GM21529 (cell line): ENCODE measurements at regions not wholly inside any gene's neighbourhood (a gene's known extent, or its start where the extent isn't known, plus 50 kb on each side); places are given as distances from the start of the nearest gene placed in this dataset.
"Not testable (repeated sequence)": the region's sequence is repeated elsewhere in the genome, so short reads cannot be mapped to it uniquely, and the experiment has no call there.

Experiments
- ATAC-seq: cut with Tn5 transposase; IDR thresholded peaks from one replicate; pipeline ENCODE4 v1.9.1; 2021; ENCODE audit not compliant: unreplicated experiment

DNA sequence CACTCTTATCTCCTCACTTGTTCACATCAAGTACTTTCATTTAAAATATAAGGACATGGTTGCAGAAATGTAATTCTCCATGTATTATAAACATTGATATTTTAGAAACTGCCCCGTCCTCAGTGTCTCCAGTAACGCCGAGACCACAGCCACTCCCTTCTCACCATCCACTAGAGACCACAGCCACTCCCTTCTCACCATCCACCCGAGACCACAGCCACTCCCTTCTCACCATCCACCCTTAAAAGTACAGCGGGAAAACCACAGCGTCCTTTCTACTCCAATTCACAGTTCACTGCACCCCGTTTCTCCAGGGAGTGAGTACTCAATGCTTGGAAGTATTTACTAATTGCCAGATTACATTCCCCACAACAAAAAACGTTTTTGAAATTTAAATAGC lies 1452.2 kb upstream of the ACVR2A start:
- ATAC-seq: no peak

DNA sequence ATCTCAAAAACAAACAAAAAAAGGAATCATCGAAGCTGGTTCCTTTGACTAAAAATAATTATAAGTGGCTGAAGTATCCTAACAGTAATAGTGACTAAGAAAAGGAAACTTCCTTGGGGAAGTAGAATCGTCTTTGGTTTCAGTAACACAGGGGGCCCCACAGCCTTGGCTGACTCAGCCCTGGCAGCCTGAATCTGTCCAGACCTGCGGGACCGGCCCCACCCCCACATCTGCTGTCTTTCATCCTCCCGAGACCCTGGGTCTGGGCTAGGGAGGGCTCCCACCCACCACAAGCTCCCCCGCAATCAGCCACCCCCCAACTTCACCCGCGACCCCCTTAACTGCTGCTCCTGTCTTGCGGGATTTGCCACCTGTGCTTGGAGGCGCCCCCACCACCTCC lies 1452.6 kb upstream of the ACVR2A start:
- no peak for ATAC-seq

DNA sequence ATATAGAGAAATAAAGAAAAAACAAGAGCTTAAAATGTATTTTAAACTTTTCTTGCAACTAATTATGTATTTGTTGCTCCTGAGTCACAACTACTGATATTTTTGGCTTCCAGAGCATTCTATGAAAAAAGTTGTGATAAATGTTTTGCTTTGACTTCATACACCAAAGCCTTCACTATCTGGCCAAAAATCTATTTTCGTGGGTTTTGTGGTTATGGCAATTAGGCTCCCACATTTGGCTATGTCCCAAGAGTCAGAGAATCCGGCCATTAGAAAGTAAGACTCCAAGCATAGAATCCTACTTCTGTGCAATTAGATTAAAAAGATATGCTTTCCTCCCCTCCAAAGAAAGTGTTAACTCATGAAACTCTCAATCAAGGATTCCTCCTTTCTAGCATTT lies 1456.1 kb upstream of the ACVR2A start:
- ATAC-seq: no peak

DNA sequence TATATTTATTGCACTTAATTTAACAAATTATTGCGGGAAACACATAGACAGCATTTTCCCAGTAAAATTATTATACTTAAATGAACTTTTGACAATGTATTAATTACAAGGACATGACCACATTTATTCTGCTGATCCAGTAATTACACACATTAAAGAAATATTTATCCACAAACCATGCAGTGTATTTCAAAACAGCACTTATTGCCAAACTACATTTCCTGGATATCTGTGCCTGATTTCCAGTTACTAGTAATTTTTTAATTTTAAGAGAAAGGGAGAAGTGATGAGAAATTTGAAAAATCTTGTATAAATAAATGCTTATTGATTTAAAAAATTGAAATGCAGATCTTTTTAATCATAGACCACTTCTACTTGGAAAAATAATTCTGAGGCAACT lies 1458.7 kb upstream of the ACVR2A start:
- ATAC-seq: no peak

DNA sequence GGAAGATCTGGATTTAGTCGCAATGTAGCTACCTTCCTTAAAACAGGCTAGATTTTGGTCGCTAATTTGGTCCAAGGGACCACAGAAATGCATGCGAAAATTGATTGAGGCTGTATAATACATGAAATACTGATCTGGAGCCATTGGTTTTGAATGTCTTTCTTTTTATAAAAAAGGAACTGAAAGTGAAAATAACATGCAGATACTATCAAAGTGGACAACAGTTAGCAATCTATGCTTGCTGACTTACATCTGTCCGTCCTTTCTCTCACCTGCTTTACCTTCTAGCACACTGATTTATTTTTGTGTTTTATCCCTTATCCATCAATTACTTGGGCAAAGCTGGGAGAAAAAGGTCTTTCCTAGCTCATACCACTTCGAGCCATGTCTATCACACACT lies 1459.8 kb upstream of the ACVR2A start:
- ATAC-seq: no peak

DNA sequence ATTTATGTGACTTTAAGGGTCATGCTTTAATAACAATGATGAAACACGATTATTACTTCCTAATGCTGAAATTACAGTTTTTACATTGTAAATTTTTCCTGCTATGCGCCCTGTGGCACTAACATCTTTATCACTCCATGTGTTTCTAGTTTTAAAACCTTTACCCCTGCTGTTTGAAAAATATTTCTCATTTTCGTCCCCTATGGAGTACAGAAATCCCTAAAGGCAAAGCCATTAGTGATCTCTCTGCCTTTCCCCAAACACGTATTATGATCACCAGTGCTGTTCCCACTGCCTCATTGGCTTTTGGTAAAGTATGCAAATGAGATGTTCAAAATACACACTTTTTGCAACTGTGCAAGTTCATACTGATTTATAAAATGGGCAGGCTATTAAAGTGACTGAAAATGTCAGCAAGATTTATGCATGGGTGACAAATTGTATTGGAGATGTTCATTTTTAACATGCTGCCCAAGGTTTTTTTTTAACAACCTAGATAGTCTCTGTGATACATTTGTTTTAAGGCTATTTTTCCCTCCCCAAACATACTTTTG lies 1468.2 kb upstream of the ACVR2A start:
- no peak for ATAC-seq

DNA sequence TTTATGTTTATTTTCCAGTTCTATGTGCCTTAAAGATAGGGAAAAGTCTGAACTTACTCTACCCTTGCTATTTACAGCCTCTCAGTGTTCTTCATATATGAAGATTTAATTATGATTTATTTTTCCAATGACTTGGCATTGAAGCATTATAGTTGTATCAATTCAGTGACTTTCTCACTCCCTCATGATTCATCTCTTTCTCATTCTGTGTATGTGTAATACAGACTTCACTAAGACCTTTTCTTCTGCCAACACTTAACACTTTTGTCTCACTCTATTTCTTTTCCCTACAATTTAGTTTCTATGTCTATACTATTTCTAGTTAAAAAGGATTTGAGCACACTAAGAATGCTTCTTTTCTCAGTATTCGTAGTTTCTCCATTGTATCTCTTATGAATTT lies 1470.3 kb upstream of the ACVR2A start:
- no peak for ATAC-seq

DNA sequence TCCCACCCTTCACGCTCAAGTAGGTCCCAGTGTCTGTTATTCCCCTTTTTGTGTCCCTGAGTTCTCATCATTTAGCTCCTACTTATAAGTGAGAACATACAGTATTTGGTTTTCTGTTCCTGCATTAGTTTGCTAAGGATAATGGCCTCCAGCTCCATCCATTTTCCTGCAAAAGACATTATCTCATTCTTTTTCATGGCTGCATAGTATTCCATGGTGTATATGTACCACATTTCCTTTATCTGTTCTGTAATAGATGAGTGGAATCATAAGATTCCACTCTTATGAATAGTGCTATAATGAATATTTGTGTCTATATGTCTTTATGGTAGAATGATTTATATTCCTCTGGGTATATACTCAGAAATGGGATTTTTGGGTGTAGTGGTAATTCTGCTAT lies 1473.5 kb upstream of the ACVR2A start:
- not testable (repeated sequence) for ATAC-seq

DNA sequence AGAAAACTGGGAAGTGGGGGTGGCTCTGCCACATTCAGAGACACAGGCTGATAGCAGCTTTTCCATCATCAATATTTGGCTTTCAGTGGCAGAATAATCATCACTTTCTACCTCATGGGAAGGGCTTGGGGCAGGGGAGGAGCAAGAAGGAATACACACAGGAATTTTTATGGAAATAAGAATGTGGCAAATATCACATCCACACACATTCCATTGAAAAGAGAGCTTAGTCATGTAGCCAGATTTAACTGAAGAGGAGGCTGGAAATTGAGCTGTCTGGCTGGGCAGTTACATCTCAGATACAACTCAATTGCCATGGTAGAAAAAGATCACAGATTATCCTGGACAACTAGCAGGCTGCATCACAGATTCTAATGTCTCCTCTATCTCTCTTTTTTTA lies 1474.0 kb upstream of the ACVR2A start:
- no peak for ATAC-seq

DNA sequence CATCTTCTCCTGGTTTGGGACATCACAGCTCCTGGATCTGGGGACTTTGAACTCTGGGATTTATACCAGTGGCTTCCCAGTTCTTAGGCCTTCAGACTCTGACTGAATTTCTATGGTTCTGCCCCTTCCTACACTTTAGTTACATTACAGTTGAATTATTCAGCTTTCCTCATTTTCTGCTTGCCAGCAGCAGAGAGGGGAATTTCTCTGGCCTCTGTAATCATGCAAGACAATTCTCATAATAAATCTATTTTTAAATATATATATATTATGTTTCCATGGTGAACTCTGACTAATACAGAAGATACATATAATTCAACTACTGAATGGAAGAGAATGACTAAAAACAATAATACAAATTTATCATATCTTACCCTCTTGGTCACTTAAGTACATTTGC lies 1478.6 kb upstream of the ACVR2A start:
- ATAC-seq: no peak

DNA sequence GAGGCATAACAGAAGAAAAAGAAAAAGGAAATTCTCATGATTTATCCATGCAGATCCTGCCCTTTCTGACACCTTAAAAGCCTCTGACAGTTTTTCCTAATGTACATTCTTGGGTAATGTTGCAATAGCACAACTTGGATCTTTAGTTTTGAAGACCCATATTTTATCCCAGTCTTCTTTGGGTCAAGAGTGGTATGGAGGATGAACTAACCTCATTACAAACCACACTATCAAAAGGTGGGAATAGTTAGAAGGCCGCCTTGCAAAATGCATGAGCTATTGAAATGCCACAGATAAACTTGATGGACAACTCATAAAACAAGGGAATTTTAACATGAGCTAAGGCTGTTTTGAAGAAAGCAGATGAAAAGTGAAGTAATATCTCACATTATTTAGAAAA lies 1479.8 kb upstream of the ACVR2A start:
- no peak for ATAC-seq

DNA sequence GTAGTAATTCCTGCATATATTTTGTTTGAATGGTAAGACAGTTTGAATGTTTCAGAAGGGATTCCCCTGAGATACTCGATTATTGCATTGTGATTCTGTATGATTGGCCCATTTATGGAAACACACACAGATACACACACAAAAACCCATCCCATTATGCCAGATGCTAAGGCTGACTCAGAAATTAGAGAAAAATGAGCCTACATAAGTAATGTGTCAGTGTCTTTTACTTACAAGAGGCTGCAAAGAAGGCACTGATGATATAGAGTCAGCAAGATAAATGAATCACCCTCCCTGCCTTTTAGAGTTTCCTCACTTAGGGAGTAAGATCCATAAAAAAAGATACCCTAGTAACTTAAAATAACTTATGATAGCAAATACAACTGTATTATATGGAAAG lies 1481.1 kb upstream of the ACVR2A start:
- no peak for ATAC-seq

DNA sequence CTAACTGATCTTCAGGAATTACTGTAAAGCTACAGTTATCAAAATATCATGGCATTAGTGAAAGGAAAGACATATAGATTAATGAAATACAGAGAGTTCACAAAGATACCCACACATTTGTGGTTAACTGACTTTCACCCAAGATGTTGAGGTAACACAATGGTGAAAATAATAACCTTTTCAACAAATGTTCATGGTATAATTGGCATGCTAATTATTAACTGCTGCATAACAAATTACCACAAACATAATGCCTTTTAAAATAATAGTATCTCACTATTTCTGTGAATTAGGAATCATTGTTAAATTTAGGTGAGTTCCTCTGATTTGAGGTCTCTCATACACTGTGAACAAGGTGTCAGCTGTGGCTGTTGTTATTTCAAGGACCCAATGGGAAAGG lies 1493.1 kb upstream of the ACVR2A start:
- ATAC-seq: no peak

DNA sequence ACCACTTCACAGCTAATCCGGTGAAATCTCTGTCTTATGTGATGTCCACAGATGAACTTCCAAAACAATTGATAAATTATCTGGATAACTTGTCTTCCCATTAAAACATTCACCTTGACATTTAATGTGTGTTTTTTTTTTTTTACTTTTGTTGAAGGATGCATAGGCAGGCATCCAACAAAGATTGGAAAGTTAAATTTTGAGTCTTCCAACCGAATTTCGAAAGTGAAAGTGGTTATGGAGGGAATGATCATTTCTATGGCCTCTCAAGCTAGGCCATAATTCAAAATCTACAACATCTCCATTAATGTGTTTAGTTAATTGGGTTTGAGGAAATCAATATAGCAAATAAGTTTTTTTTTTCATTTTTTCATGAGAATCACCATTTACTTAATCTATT lies 1495.5 kb upstream of the ACVR2A start:
- no peak for ATAC-seq

DNA sequence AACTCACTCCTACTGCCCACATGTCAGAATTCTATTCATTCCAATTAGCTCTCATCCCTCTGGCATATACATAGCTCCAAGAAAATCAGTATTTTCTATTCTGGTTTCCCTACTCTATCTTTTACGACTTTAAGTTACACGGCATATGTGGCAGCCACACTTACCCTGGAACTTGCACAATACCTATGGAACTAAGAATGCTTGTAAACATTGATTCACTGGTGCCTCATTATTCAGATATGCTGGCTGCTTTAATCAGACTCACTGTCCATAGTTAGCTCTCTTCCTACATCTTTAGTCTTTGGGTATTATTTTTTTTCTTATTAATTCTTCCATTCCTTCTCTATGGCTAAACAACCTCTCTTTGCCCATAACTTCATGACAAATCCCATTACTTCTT lies 1519.9 kb upstream of the ACVR2A start:
- no peak for ATAC-seq

DNA sequence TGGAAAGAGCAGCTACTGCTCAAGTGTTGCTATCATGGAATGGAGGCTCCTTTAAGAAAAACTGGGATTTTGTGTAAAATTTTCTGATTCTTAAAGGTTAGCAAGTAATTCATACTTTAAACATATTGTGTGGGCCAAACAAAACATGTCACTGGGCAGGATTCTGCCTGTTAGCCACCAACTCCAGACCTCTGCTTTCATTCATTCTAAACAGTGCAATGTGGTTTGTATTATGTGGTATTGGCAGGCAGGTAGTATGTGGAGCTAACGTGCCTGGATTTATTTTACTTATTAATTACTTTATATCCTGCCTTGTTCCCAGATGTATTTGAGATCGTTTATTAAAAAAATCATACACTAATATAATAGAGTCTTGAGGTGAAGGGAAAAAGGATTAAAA lies 1521.3 kb upstream of the ACVR2A start:
- ATAC-seq: no peak

DNA sequence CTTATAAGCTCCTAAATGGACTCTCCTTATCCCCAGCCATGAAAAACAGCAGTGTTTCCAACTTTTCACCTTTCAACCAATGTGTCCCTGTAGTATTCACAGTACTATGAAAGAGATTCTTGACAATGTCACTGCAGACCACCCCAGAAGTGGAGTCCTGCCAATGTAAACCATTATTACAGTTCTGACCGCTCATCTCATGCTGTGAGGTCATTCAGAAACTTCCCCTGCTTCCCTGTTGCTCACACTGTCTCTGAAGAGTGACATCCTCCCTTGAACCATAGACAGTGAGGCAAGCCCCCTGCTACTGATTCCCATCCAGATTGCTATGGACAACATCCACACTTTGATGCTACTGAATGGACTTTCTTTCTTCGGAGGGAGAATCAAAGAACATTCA lies 1523.7 kb upstream of the ACVR2A start:
- ATAC-seq: no peak

DNA sequence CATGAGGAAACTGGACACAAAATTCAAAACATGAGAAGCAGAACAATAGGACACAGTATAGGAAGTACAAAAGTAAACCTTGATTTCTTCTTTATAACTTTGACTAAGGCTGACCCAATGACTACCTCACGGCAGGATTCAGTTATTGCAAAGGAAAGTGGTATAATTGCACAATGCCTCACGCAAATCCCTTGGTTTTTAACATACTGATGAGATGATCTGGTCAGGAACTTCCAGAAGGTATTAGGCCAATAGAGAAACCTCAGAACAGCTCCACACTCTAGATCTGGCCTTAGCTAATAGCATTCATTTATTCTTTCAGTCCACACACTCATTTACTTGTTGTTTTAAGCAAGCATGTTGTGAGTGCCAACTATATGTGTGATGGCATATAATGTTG lies 1526.9 kb upstream of the ACVR2A start:
- ATAC-seq: no peak

DNA sequence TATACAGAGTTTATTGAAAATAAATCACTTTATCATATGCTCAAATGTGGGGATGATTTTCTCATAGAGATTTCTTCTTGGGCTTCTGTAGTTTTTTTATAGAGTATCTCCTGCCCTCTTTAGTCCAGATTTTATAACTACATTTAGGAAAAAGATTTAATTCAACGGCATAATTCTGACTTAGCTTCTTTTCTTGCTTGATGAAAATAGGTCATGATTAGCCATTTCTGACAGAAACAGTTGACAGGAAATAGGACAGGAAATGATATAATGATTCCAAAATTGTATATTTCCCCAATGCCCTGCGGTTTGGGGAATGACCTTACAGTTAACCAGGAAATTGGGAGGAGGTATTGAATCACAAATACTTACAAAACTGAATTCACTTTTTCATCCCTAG lies 1531.9 kb upstream of the ACVR2A start:
- no peak for ATAC-seq

DNA sequence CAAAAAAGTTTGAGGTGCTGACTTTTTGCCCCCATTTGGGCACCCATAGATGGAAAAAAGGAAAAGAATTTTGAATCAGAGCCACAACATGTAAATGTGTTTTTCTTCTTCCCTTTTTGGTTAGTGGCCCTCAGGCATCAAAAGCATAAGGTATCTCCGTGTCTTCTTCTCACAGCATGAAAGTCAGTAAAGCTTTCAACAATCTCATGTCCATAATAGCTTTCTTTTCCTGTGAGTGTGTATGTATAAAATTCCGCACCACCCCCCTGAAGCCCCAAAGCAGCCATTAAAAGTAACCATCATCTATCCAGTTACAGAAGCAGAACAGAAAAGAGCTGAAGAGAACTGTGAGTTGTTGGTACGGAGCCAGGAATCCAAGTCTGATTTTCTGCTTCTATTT lies 1539.7 kb upstream of the ACVR2A start:
- no peak for ATAC-seq

DNA sequence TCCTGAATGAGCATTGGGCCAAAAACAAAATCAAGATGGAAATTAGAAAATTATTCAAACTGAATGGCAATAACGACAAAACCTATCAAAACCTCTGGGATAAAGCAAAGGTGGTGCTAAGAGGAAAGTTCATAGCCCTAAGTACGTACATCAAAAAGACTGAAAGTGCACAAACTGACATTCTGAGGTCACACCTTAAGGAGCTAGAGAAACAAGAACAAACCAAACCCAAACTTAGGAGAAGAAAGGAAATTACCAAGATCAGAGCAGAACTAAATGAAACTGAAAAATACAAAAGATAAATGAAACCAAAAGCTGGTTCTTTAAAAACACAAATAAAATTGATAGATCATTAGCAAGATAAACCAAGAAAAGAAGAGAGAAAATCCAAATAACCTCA lies 1543.5 kb upstream of the ACVR2A start:
- ATAC-seq: no peak

DNA sequence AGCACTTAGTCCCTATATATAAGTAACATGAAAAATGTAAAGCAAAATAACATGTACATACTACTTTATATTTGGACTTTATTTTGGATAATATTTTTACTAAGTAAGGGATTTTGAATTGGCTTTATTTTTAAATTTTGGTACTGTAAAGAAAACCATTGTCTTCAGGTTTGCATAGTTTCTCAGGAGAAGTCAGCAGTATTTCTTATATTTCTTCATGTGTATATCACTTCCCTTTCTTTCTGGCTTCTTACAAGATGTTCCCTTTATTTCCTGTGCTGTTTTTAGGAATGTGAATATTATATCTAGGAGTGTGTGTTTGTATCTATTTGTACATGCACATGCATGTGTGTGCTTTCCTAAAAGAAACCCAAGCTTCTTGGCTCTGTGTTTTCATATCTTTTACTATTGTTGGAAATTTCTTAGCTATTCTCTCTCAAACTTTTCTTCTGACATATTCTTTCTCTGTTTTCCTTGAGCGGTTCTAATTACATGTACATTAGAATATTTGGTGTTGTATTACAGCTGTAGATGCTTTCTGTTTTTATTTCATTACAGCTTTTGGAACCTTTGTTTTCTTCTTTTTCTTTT lies 1549.7 kb upstream of the ACVR2A start:
- ATAC-seq: no peak

DNA sequence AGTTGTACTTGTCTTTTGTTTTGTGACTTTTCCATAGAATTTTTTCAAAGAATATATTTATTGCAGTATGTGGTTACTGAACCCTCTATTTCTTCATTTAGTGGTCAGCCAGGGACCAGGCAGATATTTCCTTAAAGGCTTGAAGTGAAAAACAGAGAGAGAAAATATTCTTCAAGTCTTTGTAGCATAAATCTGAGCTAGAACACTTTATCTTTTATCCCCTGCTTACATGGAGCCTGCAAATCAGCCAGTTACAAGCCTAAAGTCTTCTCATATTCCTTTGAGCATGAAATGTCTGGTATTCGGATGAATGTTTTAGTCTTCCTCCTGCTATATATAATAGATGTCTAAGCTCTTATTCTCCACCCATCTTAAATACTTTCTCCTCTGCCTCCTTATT lies 1557.5 kb upstream of the ACVR2A start:
- no peak for ATAC-seq

DNA sequence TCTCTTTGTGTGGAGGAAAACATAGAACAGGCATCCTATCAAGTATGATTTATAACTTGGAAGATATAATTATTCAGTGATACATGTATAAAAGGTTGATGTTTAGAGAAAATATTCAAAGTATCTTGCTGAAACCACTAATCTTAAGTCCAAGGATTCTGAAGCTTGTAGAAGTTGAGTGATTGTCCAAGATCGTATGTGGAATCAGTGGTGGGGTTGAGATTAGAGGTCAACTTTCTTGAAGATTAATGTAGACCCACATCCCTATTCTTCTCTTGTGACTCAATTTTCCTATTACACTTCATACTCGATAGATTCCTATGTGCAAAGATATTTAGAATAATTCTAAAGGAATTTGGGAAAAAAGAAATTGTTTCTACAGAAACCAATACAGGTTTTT lies 1565.9 kb upstream of the ACVR2A start:
- no peak for ATAC-seq
